HCT116 (cell line): ENCODE measurements at regions not wholly inside any gene's neighbourhood (a gene's known extent, or its start where the extent isn't known, plus 50 kb on each side); places are given as distances from the start of the nearest gene placed in this dataset.

Source experiments
- EGR1 ChIP-seq: IDR thresholded peaks from 2 replicates; pipeline ENCODE4 v1.6.1; 2012; ENCODE audit warnings: low read depth
- FOSL1 ChIP-seq: IDR thresholded peaks from 2 replicates; pipeline ENCODE4 v1.6.1; 2012; ENCODE audit warnings: low read depth
- MAX ChIP-seq: IDR thresholded peaks from 2 replicates; pipeline ENCODE4 v1.6.1; 2012
- POLR2A ChIP-seq: IDR thresholded peaks from 2 replicates; pipeline ENCODE4 v1.7.0; 2011; ENCODE audit warnings: borderline replicate concordance; ENCODE audit not compliant: insufficient read depth, insufficient read length; ENCODE audit errors: extremely low read depth
- POLR2AphosphoS5 ChIP-seq: IDR thresholded peaks from 2 replicates; pipeline ENCODE4 v1.6.1; 2011; ENCODE audit warnings: mild to moderate bottlenecking, low read depth, low read length, moderate library complexity
- SRF ChIP-seq: IDR thresholded peaks from 2 replicates; pipeline ENCODE4 v1.6.1; 2012; ENCODE audit warnings: low read depth
- ZNF274 ChIP-seq: fragments of 200-500 bp; sonication (Bioruptor generic); IDR thresholded peaks from 2 replicates; pipeline ENCODE4 v1.6.1; 2014; ENCODE audit warnings: mild to moderate bottlenecking, low read depth, low read length, inconsistent platforms
- TF ChIP-seq, protein P1 (sequence below), 3 experiments: fragments of 200-600 bp in 1 of 3; sonication (generic) in 1 of 3; IDR thresholded peaks in 2 of 3; conservative IDR thresholded peaks in 1 of 3; 2 replicates each; pipeline ENCODE4 v1.5.1; 2012 to 2017; ENCODE audit warnings: low read depth in 2 of 3, low read length in 2 of 3, antibody characterized with exemption in 1 of 3, borderline replicate concordance in 1 of 3, control low read depth in 1 of 3, mild to moderate bottlenecking in 1 of 3, mixed read lengths in 1 of 3, mixed run types in 1 of 3, moderate library complexity in 1 of 3; ENCODE audit not compliant: insufficient read depth in 1 of 3
- TF ChIP-seq, protein P2 (sequence below): IDR thresholded peaks from 2 replicates; pipeline ENCODE4 v1.6.1; 2012; ENCODE audit warnings: low read depth

DNA sequence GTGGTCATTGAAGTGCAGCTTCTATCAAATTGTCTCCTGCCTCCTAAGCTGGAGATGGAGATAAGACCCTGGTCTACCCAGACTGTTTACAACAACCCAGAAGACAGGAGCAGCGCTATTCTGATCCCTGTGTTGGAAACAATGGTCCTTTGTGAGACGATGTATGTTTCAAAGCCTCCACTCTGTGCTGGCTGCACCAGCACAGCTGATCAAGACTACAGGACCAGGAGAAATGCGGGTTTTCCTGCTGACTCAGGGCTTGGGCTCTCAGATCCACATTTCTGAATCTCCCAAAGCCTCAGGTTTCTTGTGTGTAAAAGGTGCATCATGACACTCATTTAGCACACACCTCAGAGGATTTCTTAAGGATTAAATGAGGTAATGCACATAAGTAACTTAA is 92.0 kb downstream of the POU3F3 start:
- TF ChIP-seq POLR2AphosphoS5 (no peak), ZNF274 (no peak), MAX (no peak), SRF (no peak), EGR1 (no peak), FOSL1 (no peak), POLR2A (no peak)
- TF ChIP-seq, protein P1, sequence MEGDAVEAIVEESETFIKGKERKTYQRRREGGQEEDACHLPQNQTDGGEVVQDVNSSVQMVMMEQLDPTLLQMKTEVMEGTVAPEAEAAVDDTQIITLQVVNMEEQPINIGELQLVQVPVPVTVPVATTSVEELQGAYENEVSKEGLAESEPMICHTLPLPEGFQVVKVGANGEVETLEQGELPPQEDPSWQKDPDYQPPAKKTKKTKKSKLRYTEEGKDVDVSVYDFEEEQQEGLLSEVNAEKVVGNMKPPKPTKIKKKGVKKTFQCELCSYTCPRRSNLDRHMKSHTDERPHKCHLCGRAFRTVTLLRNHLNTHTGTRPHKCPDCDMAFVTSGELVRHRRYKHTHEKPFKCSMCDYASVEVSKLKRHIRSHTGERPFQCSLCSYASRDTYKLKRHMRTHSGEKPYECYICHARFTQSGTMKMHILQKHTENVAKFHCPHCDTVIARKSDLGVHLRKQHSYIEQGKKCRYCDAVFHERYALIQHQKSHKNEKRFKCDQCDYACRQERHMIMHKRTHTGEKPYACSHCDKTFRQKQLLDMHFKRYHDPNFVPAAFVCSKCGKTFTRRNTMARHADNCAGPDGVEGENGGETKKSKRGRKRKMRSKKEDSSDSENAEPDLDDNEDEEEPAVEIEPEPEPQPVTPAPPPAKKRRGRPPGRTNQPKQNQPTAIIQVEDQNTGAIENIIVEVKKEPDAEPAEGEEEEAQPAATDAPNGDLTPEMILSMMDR (IDR thresholded peaks at IDR 0.05 in 2 of 3, conservative IDR thresholded peaks at IDR 0.05 in 1 of 3; ENCODE audit: borderline replicate concordance in 1 of 3, insufficient read depth in 1 of 3, low read depth in 2 of 3, low read length in 2 of 3) = no peak
- TF ChIP-seq, protein P2, sequence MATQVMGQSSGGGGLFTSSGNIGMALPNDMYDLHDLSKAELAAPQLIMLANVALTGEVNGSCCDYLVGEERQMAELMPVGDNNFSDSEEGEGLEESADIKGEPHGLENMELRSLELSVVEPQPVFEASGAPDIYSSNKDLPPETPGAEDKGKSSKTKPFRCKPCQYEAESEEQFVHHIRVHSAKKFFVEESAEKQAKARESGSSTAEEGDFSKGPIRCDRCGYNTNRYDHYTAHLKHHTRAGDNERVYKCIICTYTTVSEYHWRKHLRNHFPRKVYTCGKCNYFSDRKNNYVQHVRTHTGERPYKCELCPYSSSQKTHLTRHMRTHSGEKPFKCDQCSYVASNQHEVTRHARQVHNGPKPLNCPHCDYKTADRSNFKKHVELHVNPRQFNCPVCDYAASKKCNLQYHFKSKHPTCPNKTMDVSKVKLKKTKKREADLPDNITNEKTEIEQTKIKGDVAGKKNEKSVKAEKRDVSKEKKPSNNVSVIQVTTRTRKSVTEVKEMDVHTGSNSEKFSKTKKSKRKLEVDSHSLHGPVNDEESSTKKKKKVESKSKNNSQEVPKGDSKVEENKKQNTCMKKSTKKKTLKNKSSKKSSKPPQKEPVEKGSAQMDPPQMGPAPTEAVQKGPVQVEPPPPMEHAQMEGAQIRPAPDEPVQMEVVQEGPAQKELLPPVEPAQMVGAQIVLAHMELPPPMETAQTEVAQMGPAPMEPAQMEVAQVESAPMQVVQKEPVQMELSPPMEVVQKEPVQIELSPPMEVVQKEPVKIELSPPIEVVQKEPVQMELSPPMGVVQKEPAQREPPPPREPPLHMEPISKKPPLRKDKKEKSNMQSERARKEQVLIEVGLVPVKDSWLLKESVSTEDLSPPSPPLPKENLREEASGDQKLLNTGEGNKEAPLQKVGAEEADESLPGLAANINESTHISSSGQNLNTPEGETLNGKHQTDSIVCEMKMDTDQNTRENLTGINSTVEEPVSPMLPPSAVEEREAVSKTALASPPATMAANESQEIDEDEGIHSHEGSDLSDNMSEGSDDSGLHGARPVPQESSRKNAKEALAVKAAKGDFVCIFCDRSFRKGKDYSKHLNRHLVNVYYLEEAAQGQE = no peak
